Germinal center (tissue), 1 donor: ENCODE measurements at regions not wholly inside any gene's neighbourhood (a gene's known extent, or its start where the extent isn't known, plus 50 kb on each side); places are given as distances from the start of the nearest gene placed in this dataset.

ENCODE experiments used
- DNase-seq: peaks from one replicate; pipeline ENCODE4 v3.0.0; 2012; ENCODE audit warnings: mixed read lengths, low spot score

- DNase-seq, result no peak
These were observed 93.9 kb upstream of the DIO3 start for GRCh38 chr14:101467181-101467926.

GRCh38 chr14:101469382-101470247 is 91.7 kb upstream of the DIO3 start:
- DNase-seq, result no peak

- DNase-seq, result no peak
These were observed 91.0 kb upstream of the DIO3 start for GRCh38 chr14:101470266-101470665.

GRCh38 chr14:101471723-101472517 is 89.4 kb upstream of the DIO3 start:
- no peak for DNase-seq

GRCh38 chr14:101472518-101472849 is 88.8 kb upstream of the DIO3 start:
- no peak for DNase-seq

GRCh38 chr14:101473045-101473729 is 88.1 kb upstream of the DIO3 start:
- no peak for DNase-seq

- DNase-seq, result no peak
These were observed 87.3 kb upstream of the DIO3 start for GRCh38 chr14:101473795-101474562.

GRCh38 chr14:101474563-101475455 is 86.5 kb upstream of the DIO3 start:
- DNase-seq, result no peak

GRCh38 chr14:101475456-101476257 is 85.6 kb upstream of the DIO3 start:
- no peak for DNase-seq

- no peak for DNase-seq
These were observed 84.9 kb upstream of the DIO3 start for GRCh38 chr14:101476258-101476915.

GRCh38 chr14:101476916-101477553 is 84.3 kb upstream of the DIO3 start:
- no peak for DNase-seq

GRCh38 chr14:101477648-101478047 is 83.6 kb upstream of the DIO3 start:
- no peak for DNase-seq

GRCh38 chr14:101478096-101478495 is 83.2 kb upstream of the DIO3 start:
- no peak for DNase-seq

GRCh38 chr14:101478796-101479410 is 82.4 kb upstream of the DIO3 start:
- no peak for DNase-seq

- no peak for DNase-seq
These were observed 81.1 kb upstream of the DIO3 start for GRCh38 chr14:101480022-101480746.

GRCh38 chr14:101480747-101481530 is 80.4 kb upstream of the DIO3 start:
- DNase-seq, result no peak
